ENCODE measurements at regions not wholly inside any gene's neighbourhood (a gene's known extent, or its start where the extent isn't known, plus 50 kb on each side); places are given as distances from the start of the nearest gene placed in this dataset.

DNA sequence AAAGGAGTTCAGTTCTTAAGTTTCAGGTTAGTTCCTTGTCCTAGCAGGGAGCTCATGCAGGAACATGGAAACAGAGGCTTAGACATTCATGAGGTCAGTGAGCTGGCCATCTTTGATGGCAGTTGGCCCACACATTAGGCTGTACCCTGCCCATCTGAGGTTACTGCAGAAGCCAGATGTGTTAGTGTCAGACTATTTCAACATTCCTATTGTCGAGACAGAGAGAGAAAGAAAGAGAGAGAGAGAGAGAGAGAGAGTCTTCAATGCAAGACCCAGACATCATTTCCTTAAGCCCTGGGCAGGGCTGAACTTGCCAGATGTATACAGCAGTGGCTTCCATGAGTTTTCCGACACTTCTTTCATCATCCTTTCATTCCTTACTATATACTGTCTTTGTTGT, 91.3 kb downstream of the PPP1R2C start:
- H3K27me3 ChIP-seq (ENCODE audit: insufficient read depth, low read length), result no peaks in the 10 kb centered on the region
- no peak overlapping the region for H2AFZ ChIP-seq (ENCODE audit: low read depth, low read length)
- no peaks in the 10 kb centered on the region for H3K36me3 ChIP-seq (ENCODE audit: insufficient read depth, low read length)
- H3K4me3 ChIP-seq (ENCODE audit: low read length), result no peak overlapping the region
- no peaks in the 10 kb centered on the region for H3K4me1 ChIP-seq (ENCODE audit: insufficient read depth, low read length)
- no peaks in the 10 kb centered on the region for H3K9me3 ChIP-seq (ENCODE audit: low read length)

DNA sequence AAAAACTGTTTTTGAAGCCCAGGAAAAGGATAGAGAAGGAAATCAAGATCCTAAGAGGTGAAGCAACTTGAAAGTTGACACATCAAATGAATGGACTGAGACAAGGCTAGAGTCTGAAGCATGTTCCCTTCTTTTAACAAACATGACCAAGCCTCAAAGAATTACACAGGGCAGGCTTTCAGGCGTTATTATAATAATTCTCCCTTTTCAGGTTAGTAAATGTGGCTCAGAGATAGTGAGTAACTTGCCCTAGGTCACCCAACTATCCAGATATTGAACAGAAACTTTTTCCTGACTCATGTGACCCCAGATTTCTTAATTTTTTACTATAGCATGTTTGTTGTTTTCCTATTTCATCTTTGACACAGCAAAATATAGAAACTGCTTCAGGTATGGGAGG, 91.7 kb downstream of the PPP1R2C start:
- no peak overlapping the region for H2AFZ ChIP-seq (ENCODE audit: low read depth, low read length)

DNA sequence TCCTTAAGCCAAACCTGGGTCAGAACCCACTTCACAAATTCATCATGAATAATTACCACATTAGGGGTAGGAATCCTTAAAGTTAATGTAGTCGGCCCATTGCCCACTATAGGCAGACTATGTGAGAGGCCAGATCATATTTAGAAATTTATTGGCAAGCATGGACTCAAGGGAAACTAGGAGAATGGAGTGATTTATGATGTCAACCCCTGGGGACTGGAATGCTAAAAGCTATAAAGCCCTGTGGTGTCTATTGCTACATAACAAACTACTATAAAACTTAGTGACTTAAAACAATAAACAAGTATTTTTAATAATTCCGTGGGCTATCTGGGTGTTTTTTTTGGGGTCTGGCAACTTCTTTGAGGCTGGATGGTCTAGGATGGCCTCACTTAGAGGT, 93.9 kb downstream of the PPP1R2C start:
- H3K4me1 ChIP-seq (ENCODE audit: insufficient read depth, low read length), result no peaks in the 10 kb centered on the region
- no peaks in the 10 kb centered on the region for H3K36me3 ChIP-seq (ENCODE audit: insufficient read depth, low read length)
- no peaks in the 10 kb centered on the region for H3K27me3 ChIP-seq (ENCODE audit: insufficient read depth, low read length)
- H3K4me3 ChIP-seq (ENCODE audit: low read length), result no peak overlapping the region
- no peak overlapping the region for H2AFZ ChIP-seq (ENCODE audit: low read depth, low read length)
- no peaks in the 10 kb centered on the region for H3K9me3 ChIP-seq (ENCODE audit: low read length)

More for the DNA sequence above, 91.7 kb downstream of the PPP1R2C start:
- no peak overlapping the region for H3K4me3 ChIP-seq (ENCODE audit: low read length)
- H3K9me3 ChIP-seq (ENCODE audit: low read length), result no peaks in the 10 kb centered on the region
- no peaks in the 10 kb centered on the region for H3K4me1 ChIP-seq (ENCODE audit: insufficient read depth, low read length)
- no peaks in the 10 kb centered on the region for H3K27me3 ChIP-seq (ENCODE audit: insufficient read depth, low read length)
- H3K36me3 ChIP-seq (ENCODE audit: insufficient read depth, low read length), result no peaks in the 10 kb centered on the region

DNA sequence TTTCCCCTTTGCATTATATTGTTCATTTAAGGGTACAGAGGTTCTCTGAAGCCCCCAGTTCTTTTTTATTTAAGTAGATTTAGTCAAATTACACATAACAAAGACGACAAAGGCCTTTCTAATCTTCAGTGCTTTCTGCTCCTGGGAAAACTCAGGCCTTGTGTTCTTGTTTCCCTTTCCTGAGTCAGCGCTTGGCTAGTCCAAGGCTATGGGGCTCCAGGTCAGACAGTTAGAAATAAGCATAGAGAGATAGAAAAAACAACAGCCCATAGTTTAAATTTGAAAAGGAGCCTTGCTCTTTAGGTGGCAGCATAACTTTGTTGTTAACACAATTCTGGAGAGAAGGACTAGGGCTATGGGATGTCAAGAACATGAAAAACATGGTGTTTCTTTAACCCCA, 97.3 kb downstream of the PPP1R2C start:
- Histone ChIP-seq H3K36me3 (ENCODE audit: insufficient read depth, low read length) (no peaks in the 10 kb centered on the region), H2AFZ (ENCODE audit: low read depth, low read length) (no peak overlapping the region), H3K4me3 (ENCODE audit: low read length) (no peak overlapping the region), H3K27me3 (ENCODE audit: insufficient read depth, low read length) (no peaks in the 10 kb centered on the region), H3K9me3 (ENCODE audit: low read length) (no peaks in the 10 kb centered on the region), H3K4me1 (ENCODE audit: insufficient read depth, low read length) (no peaks in the 10 kb centered on the region)

DNA sequence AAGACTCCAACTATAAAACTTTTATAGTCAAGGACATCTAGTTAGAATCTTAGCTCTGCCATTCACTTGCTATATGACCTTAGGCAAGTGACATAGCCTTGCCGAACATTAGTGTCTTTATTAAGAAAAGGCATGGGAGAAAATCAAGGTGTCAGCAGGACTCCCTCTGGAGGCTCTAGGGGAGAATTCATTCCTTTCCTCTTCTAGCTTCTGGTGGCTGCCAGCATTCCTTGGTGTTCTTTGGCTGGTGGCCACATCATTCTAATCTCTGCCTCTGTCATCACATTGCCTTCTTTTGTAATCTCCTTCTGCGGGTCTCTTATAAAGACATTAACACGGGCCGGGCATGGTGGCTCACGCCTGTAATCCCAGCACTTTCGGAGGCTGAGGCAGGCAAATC, 99.8 kb downstream of the PPP1R2C start:
- no peak overlapping the region for H2AFZ ChIP-seq (ENCODE audit: low read depth, low read length)
- no peaks in the 10 kb centered on the region for H3K27me3 ChIP-seq (ENCODE audit: insufficient read depth, low read length)
- no peaks in the 10 kb centered on the region for H3K9me3 ChIP-seq (ENCODE audit: low read length)
- no peak overlapping the region for H3K4me3 ChIP-seq (ENCODE audit: low read length)
- H3K36me3 ChIP-seq (ENCODE audit: insufficient read depth, low read length), result no peaks in the 10 kb centered on the region
- no peaks in the 10 kb centered on the region for H3K4me1 ChIP-seq (ENCODE audit: insufficient read depth, low read length)

DNA sequence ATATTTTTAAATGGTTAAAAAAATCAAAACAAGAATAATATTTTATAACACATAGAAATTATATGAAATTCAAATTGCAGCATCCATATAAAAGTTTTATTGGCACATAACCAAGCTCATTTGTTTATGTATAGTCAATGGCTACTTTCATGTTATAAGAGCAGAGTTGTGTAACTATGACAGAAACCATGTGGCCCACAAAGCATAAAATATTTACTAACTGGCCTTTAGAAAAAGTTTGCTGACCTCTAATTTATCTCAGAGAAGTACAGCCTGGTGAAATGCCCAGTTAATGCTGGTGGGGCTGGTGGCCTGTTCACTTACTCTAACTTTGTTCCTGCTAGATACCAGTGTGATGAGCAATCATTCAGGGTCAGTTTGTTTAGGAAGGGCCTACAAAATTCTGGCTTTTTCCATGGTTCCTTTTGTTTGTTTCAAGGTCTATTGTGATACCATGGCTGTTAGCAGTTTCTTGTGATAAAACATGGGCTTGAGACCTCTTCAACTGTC, 104.6 kb downstream of the PPP1R2C start:
- Histone ChIP-seq H2AFZ (ENCODE audit: low read depth, low read length) (no peak overlapping the region), H3K9me3 (ENCODE audit: low read length) (no peaks in the 10 kb centered on the region), H3K36me3 (ENCODE audit: insufficient read depth, low read length) (no peaks in the 10 kb centered on the region), H3K4me1 (ENCODE audit: insufficient read depth, low read length) (no peaks in the 10 kb centered on the region), H3K27me3 (ENCODE audit: insufficient read depth, low read length) (no peaks in the 10 kb centered on the region), H3K4me3 (ENCODE audit: low read length) (no peak overlapping the region)

DNA sequence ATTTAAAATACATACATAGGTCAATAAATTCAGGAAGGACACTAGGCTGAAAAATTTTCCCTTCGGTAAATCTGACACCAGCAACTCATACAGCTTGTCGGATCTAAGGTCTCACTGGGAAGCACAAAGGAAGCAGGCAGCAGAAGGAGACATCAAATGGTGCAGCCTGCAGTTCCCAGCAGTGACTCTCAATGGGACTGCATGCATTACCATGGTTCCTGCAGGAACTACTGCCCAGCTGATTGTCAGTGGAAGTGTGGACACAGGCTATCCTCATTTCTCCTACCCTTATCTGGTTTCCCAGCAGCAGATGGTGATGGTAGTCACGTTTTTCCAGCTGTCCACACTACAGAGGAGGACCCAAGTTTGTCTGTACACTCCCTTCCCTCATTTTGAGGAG, 113.3 kb downstream of the PPP1R2C start:
- H3K27me3 ChIP-seq (ENCODE audit: insufficient read depth, low read length), result no peaks in the 10 kb centered on the region
- H3K4me1 ChIP-seq (ENCODE audit: insufficient read depth, low read length), result no peaks in the 10 kb centered on the region
- H2AFZ ChIP-seq (ENCODE audit: low read depth, low read length), result no peak overlapping the region
- no peaks in the 10 kb centered on the region for H3K9me3 ChIP-seq (ENCODE audit: low read length)
- no peak overlapping the region for H3K4me3 ChIP-seq (ENCODE audit: low read length)
- no peaks in the 10 kb centered on the region for H3K36me3 ChIP-seq (ENCODE audit: insufficient read depth, low read length)

DNA sequence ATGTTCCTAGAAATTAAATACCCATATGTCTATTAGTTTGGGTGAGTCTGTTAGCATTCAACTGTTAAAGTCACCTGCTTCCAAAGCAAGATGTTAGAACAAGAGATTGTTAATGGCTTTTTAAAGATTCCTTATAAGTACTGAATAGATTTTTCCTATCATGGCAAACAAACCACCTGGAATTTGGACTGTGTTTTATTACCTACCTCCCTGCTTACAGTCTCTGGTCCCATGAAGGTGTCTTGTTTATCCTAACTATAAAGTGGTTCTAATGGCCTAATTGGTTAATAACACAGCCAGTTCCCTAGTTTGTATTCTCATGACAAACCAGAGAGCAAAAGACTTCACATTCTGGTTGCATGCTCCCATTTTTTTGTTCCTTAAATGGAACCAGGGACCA, 149.5 kb downstream of the PPP1R2C start:
- Histone ChIP-seq H3K27me3 (ENCODE audit: insufficient read depth, low read length) (no peaks in the 10 kb centered on the region), H3K36me3 (ENCODE audit: insufficient read depth, low read length) (no peaks in the 10 kb centered on the region), H3K4me3 (ENCODE audit: low read length) (no peak overlapping the region), H2AFZ (ENCODE audit: low read depth, low read length) (no peak overlapping the region), H3K9me3 (ENCODE audit: low read length) (no peaks in the 10 kb centered on the region), H3K4me1 (ENCODE audit: insufficient read depth, low read length) (no peaks in the 10 kb centered on the region)

DNA sequence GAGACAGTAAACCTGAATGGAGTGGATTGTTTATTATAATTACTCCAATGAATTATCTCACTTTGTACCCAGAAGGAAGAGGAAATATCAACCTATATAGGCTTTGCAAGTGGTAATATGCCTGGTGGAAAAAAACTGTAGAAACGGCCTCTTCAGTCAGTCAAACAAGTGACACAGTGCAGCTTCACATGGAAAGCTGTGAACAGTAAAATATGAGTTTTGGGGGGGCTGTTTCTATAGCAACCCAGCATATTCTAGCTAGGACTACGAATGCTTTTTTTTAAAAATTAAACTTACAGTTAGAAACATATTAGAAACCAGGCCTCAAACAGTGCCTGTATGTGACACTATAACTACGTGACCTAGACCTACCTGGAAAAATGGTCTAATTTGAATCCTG, 150.1 kb downstream of the PPP1R2C start:
- Histone ChIP-seq H3K9me3 (ENCODE audit: low read length) (no peaks in the 10 kb centered on the region), H3K4me1 (ENCODE audit: insufficient read depth, low read length) (no peaks in the 10 kb centered on the region), H3K4me3 (ENCODE audit: low read length) (no peak overlapping the region), H3K27me3 (ENCODE audit: insufficient read depth, low read length) (no peaks in the 10 kb centered on the region), H2AFZ (ENCODE audit: low read depth, low read length) (no peak overlapping the region), H3K36me3 (ENCODE audit: insufficient read depth, low read length) (no peaks in the 10 kb centered on the region)

DNA sequence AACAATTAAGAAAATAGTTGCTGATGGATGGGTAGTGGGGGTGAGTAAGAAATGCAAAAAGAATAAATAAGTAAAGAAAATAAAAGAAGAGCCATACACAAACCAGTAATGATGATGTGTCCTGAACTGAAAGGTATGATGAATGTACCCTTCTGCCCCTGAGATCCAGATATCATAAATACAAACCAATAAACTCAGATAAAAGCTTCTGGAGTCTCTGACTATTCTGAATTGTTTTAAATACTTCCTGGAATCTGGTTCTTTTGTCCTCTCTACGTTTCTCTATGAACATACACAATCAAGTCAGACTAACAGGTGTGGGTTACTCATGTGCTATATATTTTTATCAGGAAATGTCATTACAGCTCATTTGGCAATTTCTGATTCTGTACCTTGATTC, 153.4 kb downstream of the PPP1R2C start:
- Histone ChIP-seq H2AFZ (ENCODE audit: low read depth, low read length) (no peak overlapping the region), H3K36me3 (ENCODE audit: insufficient read depth, low read length) (no peaks in the 10 kb centered on the region), H3K4me3 (ENCODE audit: low read length) (no peak overlapping the region), H3K4me1 (ENCODE audit: insufficient read depth, low read length) (no peaks in the 10 kb centered on the region), H3K27me3 (ENCODE audit: insufficient read depth, low read length) (no peaks in the 10 kb centered on the region), H3K9me3 (ENCODE audit: low read length) (no peaks in the 10 kb centered on the region)

DNA sequence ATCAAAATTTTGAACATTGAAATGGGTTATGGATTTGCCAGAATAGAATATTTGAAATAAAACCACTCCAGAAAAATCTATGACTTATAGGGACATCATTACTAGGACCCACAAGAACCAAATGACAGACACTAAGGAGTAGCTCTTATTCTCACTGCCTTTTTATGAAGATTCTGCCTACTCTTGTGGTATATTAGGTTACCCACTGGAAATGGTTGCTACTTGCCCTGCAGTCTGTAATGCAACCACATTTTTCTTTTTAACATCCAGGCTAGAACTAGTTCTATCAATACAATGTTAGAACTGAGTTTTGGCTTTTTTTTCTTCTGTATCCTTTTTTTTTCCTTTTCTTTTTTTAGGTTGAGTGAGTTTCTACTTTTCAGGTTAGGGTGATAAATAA, 158.9 kb downstream of the PPP1R2C start:
- Histone ChIP-seq H3K36me3 (ENCODE audit: insufficient read depth, low read length) (no peaks in the 10 kb centered on the region), H3K4me3 (ENCODE audit: low read length) (no peak overlapping the region), H2AFZ (ENCODE audit: low read depth, low read length) (no peak overlapping the region), H3K4me1 (ENCODE audit: insufficient read depth, low read length) (no peaks in the 10 kb centered on the region), H3K9me3 (ENCODE audit: low read length) (no peaks in the 10 kb centered on the region), H3K27me3 (ENCODE audit: insufficient read depth, low read length) (no peaks in the 10 kb centered on the region)

DNA sequence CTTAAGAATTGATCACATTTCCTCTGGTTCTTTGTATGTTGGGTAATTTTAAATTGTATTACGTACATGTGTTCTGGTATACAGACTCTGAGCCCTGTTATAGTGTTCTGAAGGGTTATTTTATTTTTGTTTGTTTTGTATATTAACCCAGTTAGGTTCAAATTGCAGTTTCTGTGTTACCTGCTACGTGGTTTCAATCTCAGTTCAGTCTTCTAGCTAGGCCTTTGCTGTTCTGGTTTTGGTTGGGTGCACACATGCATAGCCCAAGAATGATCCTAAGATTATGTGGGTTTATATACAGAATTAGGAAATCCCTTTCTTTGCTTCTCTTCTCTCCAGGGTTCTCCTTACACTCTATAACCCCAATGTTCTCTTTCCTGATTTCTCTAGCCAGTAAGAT, 161.0 kb downstream of the PPP1R2C start:
- Histone ChIP-seq H3K4me3 (ENCODE audit: low read length) (no peak overlapping the region), H3K27me3 (ENCODE audit: insufficient read depth, low read length) (no peaks in the 10 kb centered on the region)

DNA sequence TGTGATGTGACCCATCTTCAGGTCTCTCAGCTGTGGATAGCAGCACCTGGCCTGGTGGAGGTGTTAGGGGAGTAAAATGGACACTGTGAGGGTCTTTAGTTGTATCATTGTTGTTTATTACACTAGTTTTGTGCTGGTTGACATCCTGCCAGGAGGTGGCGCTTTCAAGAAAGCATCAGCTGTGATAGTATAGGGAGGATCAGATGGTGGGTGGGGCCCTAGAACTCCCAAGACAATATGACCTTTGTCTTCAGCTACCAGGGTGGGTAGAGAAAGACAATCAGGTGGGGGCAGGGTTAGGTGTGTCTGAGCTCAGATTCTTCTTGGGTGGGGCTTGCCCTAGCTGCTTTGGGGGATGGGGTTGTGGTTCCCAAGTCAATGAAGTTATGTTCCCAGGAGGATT, 162.8 kb downstream of the PPP1R2C start:
- no peaks in the 10 kb centered on the region for H3K36me3 ChIP-seq (ENCODE audit: insufficient read depth, low read length)
- H2AFZ ChIP-seq (ENCODE audit: low read depth, low read length), result no peak overlapping the region
- H3K4me3 ChIP-seq (ENCODE audit: low read length), result no peak overlapping the region
- no peaks in the 10 kb centered on the region for H3K9me3 ChIP-seq (ENCODE audit: low read length)
- no peaks in the 10 kb centered on the region for H3K27me3 ChIP-seq (ENCODE audit: insufficient read depth, low read length)
- H3K4me1 ChIP-seq (ENCODE audit: insufficient read depth, low read length), result no peaks in the 10 kb centered on the region

More for the DNA sequence above, 161.0 kb downstream of the PPP1R2C start:
- Histone ChIP-seq H3K4me1 (ENCODE audit: insufficient read depth, low read length) (no peaks in the 10 kb centered on the region), H3K36me3 (ENCODE audit: insufficient read depth, low read length) (no peaks in the 10 kb centered on the region), H3K9me3 (ENCODE audit: low read length) (no peaks in the 10 kb centered on the region), H2AFZ (ENCODE audit: low read depth, low read length) (no peak overlapping the region)

DNA sequence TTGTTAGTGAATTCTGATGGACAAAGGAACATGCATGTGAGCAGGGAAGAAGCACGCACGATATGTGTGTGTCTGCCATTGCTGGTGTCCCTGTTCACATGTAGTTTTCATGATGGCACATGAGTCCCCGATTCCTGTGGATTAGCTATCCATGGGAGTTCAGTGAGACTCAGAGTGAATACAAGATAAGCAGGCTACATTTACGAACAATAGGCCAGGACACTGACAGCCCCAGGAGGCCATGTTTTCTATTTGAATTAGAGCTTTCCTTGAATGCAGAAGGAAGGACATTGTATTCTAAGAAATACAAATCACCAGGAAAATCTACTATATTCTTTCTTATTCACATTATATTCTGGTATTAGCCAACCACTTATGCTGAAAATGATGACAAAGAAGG, 171.4 kb downstream of the PPP1R2C start:
- H3K4me1 ChIP-seq (ENCODE audit: insufficient read depth, low read length), result no peaks in the 10 kb centered on the region
- H3K27me3 ChIP-seq (ENCODE audit: insufficient read depth, low read length), result no peaks in the 10 kb centered on the region
- no peaks in the 10 kb centered on the region for H3K36me3 ChIP-seq (ENCODE audit: insufficient read depth, low read length)
- H2AFZ ChIP-seq (ENCODE audit: low read depth, low read length), result no peak overlapping the region
- no peaks in the 10 kb centered on the region for H3K9me3 ChIP-seq (ENCODE audit: low read length)
- no peak overlapping the region for H3K4me3 ChIP-seq (ENCODE audit: low read length)

All from neuron (in vitro differentiated cells).